Neural cell (in vitro differentiated cells): ENCODE measurements at regions not wholly inside any gene's neighbourhood (a gene's known extent, or its start where the extent isn't known, plus 50 kb on each side); places are given as distances from the start of the nearest gene placed in this dataset.

ENCODE experiments used
- H2AFZ ChIP-seq: fragments of 200-600, 300-800 bp; sonication (generic), shearing (Covaris generic); 2 replicates; pipeline ENCODE4 v1.6.0; 2014; ENCODE audit warnings: low read depth, mild to moderate bottlenecking, antibody characterized with exemption, low read length, moderate library complexity
- H3F3A ChIP-seq: fragments of 200-600 bp; shearing (Covaris generic); 2 replicates; pipeline ENCODE4 v1.6.1; 2016; ENCODE audit warnings: mild to moderate bottlenecking, moderate library complexity, mixed read lengths, antibody characterized with exemption, low read length; ENCODE audit not compliant: insufficient read depth, poor library complexity, severe bottlenecking
- H3K27ac ChIP-seq: fragments of 200-600, 300-800 bp; sonication (generic), shearing (Covaris generic); 2 replicates; pipeline ENCODE4 v1.5.1; 2014; ENCODE audit warnings: mild to moderate bottlenecking, low read length, moderate library complexity
- H3K27me3 ChIP-seq: fragments of 300-800, 200-600 bp; sonication (generic), shearing (Covaris generic); 2 replicates; pipeline ENCODE4 v1.6.0; 2014; ENCODE audit warnings: mild to moderate bottlenecking, low read depth, low read length, moderate library complexity; ENCODE audit not compliant: insufficient read depth
- H3K36me3 ChIP-seq: fragments of 300-800, 200-600 bp; sonication (generic), shearing (Covaris generic); 2 replicates; pipeline ENCODE4 v1.5.1; 2014; ENCODE audit warnings: mild to moderate bottlenecking, antibody characterized with exemption, low read length, moderate library complexity; ENCODE audit not compliant: insufficient read depth
- H3K4me2 ChIP-seq: fragments of 300-800, 200-600 bp; sonication (generic), shearing (Covaris generic); 2 replicates; pipeline ENCODE4 v1.6.0; 2014; ENCODE audit warnings: mild to moderate bottlenecking, low read length
- H3K4me3 ChIP-seq: fragments of 300-800, 200-600 bp; sonication (generic), shearing (Covaris generic); 2 replicates; pipeline ENCODE4 v1.5.1; 2014; ENCODE audit warnings: mild to moderate bottlenecking, low read length, moderate library complexity
- H3K79me2 ChIP-seq: fragments of 200-600 bp; shearing (Covaris generic); replicated peaks from 2 replicates; pipeline ENCODE4 v1.6.0; 2014; ENCODE audit warnings: mild to moderate bottlenecking, low read length, moderate library complexity; ENCODE audit not compliant: insufficient read depth
- H3K9ac ChIP-seq: fragments of 300-800, 200-600 bp; sonication (generic), shearing (Covaris generic); 2 replicates; pipeline ENCODE4 v1.6.1; 2016; ENCODE audit warnings: mild to moderate bottlenecking, low read length, mixed read lengths
- H3K9me2 ChIP-seq: fragments of 200-600 bp; shearing (Covaris generic); 2 replicates; pipeline ENCODE4 v1.6.1; 2016; ENCODE audit warnings: mild to moderate bottlenecking, low read length, mixed read lengths; ENCODE audit not compliant: insufficient read depth
- H3K9me3 ChIP-seq: fragments of 200-600, 300-800 bp; sonication (generic), shearing (Covaris generic); 2 replicates; pipeline ENCODE4 v1.6.1; 2016; ENCODE audit warnings: mild to moderate bottlenecking, mixed run types, low read length, moderate library complexity, mixed read lengths
- H4K20me1 ChIP-seq: fragments of 200-600 bp; shearing (Covaris generic); 2 replicates; pipeline ENCODE4 v1.6.1; 2016; ENCODE audit warnings: mild to moderate bottlenecking, mixed run types; ENCODE audit not compliant: insufficient read depth
- CTCF ChIP-seq: fragments of 450-650 bp; IDR thresholded peaks from 2 replicates; pipeline ENCODE4 v1.5.1; 2014; ENCODE audit warnings: antibody characterized with exemption, mild to moderate bottlenecking, moderate library complexity; ENCODE audit not compliant: poor library complexity, severe bottlenecking
- EP300 ChIP-seq: fragments of 450-650 bp; conservative IDR thresholded peaks from 2 replicates; pipeline ENCODE4 v1.6.1; 2014; ENCODE audit warnings: antibody characterized with exemption, mild to moderate bottlenecking, moderate library complexity; ENCODE audit not compliant: poor library complexity, severe bottlenecking
- EZH2 ChIP-seq: fragments of 200-600, 300-800 bp; shearing (Covaris generic), sonication (generic); IDR thresholded peaks from 2 replicates; pipeline ENCODE4 v1.6.1; 2014; ENCODE audit warnings: antibody characterized with exemption, low read length, borderline replicate concordance, mild to moderate bottlenecking; ENCODE audit not compliant: insufficient read depth, poor library complexity, severe bottlenecking
- MXI1 ChIP-seq: fragments of 450-650 bp; conservative IDR thresholded peaks from 2 replicates; pipeline ENCODE4 v1.6.1; 2014; ENCODE audit warnings: antibody characterized with exemption, mild to moderate bottlenecking; ENCODE audit not compliant: poor library complexity, severe bottlenecking
- POLR2AphosphoS5 ChIP-seq: IDR thresholded peaks from 2 replicates; pipeline ENCODE4 v1.6.1; 2012
- RAD21 ChIP-seq: fragments of 450-650 bp; conservative IDR thresholded peaks from 2 replicates; pipeline ENCODE4 v1.6.1; 2014; ENCODE audit warnings: antibody characterized with exemption, mild to moderate bottlenecking, moderate library complexity
- REST ChIP-seq: IDR thresholded peaks from 2 replicates; pipeline ENCODE4 v1.6.1; 2012; ENCODE audit warnings: borderline replicate concordance
- SMC3 ChIP-seq: fragments of 450-650 bp; conservative IDR thresholded peaks from 2 replicates; pipeline ENCODE4 v1.6.1; 2014; ENCODE audit warnings: antibody characterized with exemption, mild to moderate bottlenecking, moderate library complexity; ENCODE audit not compliant: poor library complexity
- TAF1 ChIP-seq: IDR thresholded peaks from 2 replicates; pipeline ENCODE4 v1.6.1; 2012; ENCODE audit warnings: low read depth

- no peaks in the 10 kb centered on the region for H3K79me2 ChIP-seq
- H3K9ac ChIP-seq, result no peak overlapping the region
- no peak overlapping the region for H3K4me2 ChIP-seq
- H2AFZ ChIP-seq, result no peak overlapping the region
- no peaks in the 10 kb centered on the region for H3K27me3 ChIP-seq
- TF ChIP-seq EP300 (no peak), CTCF (no peak), POLR2AphosphoS5 (no peak), EZH2 (no peak), MXI1 (no peak), TAF1 (no peak), REST (no peak), SMC3 (no peak), RAD21 (no peak)
- H3K27ac ChIP-seq, result no peak overlapping the region
- H3F3A ChIP-seq, result no peaks in the 10 kb centered on the region
- H4K20me1 ChIP-seq, result no peaks in the 10 kb centered on the region
- H3K9me3 ChIP-seq, result no peaks in the 10 kb centered on the region
- no peaks in the 10 kb centered on the region for H3K36me3 ChIP-seq
- H3K4me3 ChIP-seq, result no peak overlapping the region
- H3K9me2 ChIP-seq, result no peaks in the 10 kb centered on the region
Observed at GRCh38 chr13:50521831-50522149, 321.7 kb downstream of the DLEU7 start.

- no peaks in the 10 kb centered on the region for H3K9me2 ChIP-seq
- H3K27me3 ChIP-seq, result no peaks in the 10 kb centered on the region
- no peak overlapping the region for H2AFZ ChIP-seq
- H3K4me2 ChIP-seq, result no peak overlapping the region
- H3K9ac ChIP-seq, result no peak overlapping the region
- H3K9me3 ChIP-seq, result no peaks in the 10 kb centered on the region
- H4K20me1 ChIP-seq, result no peaks in the 10 kb centered on the region
- H3K27ac ChIP-seq, result no peak overlapping the region
- no peaks in the 10 kb centered on the region for H3K79me2 ChIP-seq
- H3F3A ChIP-seq, result no peaks in the 10 kb centered on the region
- no peak for TF ChIP-seq REST
- no peak for TF ChIP-seq EP300
- no peak for TF ChIP-seq SMC3
- TF ChIP-seq EZH2, result no peak
- no peak overlapping the region for H3K4me3 ChIP-seq
- no peaks in the 10 kb centered on the region for H3K36me3 ChIP-seq
Observed at GRCh38 chr13:50522506-50522905, 321.0 kb downstream of the DLEU7 start.
